ENCODE measurements at regions not wholly inside any gene's neighbourhood (a gene's known extent, or its start where the extent isn't known, plus 50 kb on each side); places are given as distances from the start of the nearest gene placed in this dataset.

- Histone ChIP-seq H3K9me2 (replicated peaks; ENCODE audit: control insufficient read depth, low read length) (no peaks in the 10 kb centered on the region), H3K79me2 (ENCODE audit: control insufficient read depth, low read length) (no peaks in the 10 kb centered on the region), H3K4me2 (ENCODE audit: low read length) (no peak overlapping the region), H3K27ac (ENCODE audit: low read depth, low read length) (no peak overlapping the region), H3K9me3 (ENCODE audit: control insufficient read depth, insufficient read depth, low read length) (no peaks in the 10 kb centered on the region), H4K20me1 (ENCODE audit: control insufficient read depth, insufficient read depth, low read depth, low read length) (no peaks in the 10 kb centered on the region), H3F3A (ENCODE audit: control insufficient read depth, insufficient read depth) (no peaks in the 10 kb centered on the region), H3K27me3 (ENCODE audit: control insufficient read depth, low read length) (peaks cover 23% of the 10 kb centered on the region), H3K36me3 (ENCODE audit: control insufficient read depth, low read length) (no peaks in the 10 kb centered on the region), H3K4me1 (ENCODE audit: control insufficient read depth, low read length) (peaks cover 9% of the 10 kb centered on the region), H3K4me3 (ENCODE audit: low read length) (no peak overlapping the region)
- TF ChIP-seq CTCF (IDR thresholded peaks at IDR 0.05; ENCODE audit: low read depth, low read length, poor library complexity, severe bottlenecking) (no peak), EZH2phosphoT487 (IDR thresholded peaks at IDR 0.05; ENCODE audit: borderline replicate concordance, low read length) (no peak)
Observed at GRCh38 chr1:157404614-157405013, 147.7 kb downstream of the FCRL5 start.

- TF ChIP-seq CTCF (IDR thresholded peaks at IDR 0.05; ENCODE audit: low read depth, low read length, poor library complexity, severe bottlenecking) (no peak), EZH2phosphoT487 (IDR thresholded peaks at IDR 0.05; ENCODE audit: borderline replicate concordance, low read length) (no peak)
- H3K9me2 ChIP-seq (replicated peaks; ENCODE audit: control insufficient read depth, low read length), result no peaks in the 10 kb centered on the region
- H3K9me3 ChIP-seq (ENCODE audit: control insufficient read depth, insufficient read depth, low read length), result no peaks in the 10 kb centered on the region
- no peaks in the 10 kb centered on the region for H3K79me2 ChIP-seq (ENCODE audit: control insufficient read depth, low read length)
- H3K36me3 ChIP-seq (ENCODE audit: control insufficient read depth, low read length), result no peaks in the 10 kb centered on the region
- H4K20me1 ChIP-seq (ENCODE audit: control insufficient read depth, insufficient read depth, low read depth, low read length), result no peaks in the 10 kb centered on the region
- H3K27ac ChIP-seq (ENCODE audit: low read depth, low read length), result no peak overlapping the region
- no peaks in the 10 kb centered on the region for H3F3A ChIP-seq (ENCODE audit: control insufficient read depth, insufficient read depth)
- H3K27me3 ChIP-seq (ENCODE audit: control insufficient read depth, low read length), result peaks cover 26% of the 10 kb centered on the region
- peaks cover 9% of the 10 kb centered on the region for H3K4me1 ChIP-seq (ENCODE audit: control insufficient read depth, low read length)
- no peak overlapping the region for H3K4me2 ChIP-seq (ENCODE audit: low read length)
- H3K4me3 ChIP-seq (ENCODE audit: low read length), result no peak overlapping the region
Observed at GRCh38 chr1:157404063-157404501, 148.2 kb downstream of the FCRL5 start.

- H3K4me3 ChIP-seq (ENCODE audit: low read length), result no peak overlapping the region
- H3K36me3 ChIP-seq (ENCODE audit: control insufficient read depth, low read length), result no peaks in the 10 kb centered on the region
- H4K20me1 ChIP-seq (ENCODE audit: control insufficient read depth, insufficient read depth, low read depth, low read length), result no peaks in the 10 kb centered on the region
- H3K9me3 ChIP-seq (ENCODE audit: control insufficient read depth, insufficient read depth, low read length), result no peaks in the 10 kb centered on the region
- TF ChIP-seq CTCF (IDR thresholded peaks at IDR 0.05; ENCODE audit: low read depth, low read length, poor library complexity, severe bottlenecking) (no peak), EZH2phosphoT487 (IDR thresholded peaks at IDR 0.05; ENCODE audit: borderline replicate concordance, low read length) (no peak)
- H3K4me1 ChIP-seq (ENCODE audit: control insufficient read depth, low read length), result peaks cover 9% of the 10 kb centered on the region
- no peak overlapping the region for H3K4me2 ChIP-seq (ENCODE audit: low read length)
- H3K79me2 ChIP-seq (ENCODE audit: control insufficient read depth, low read length), result no peaks in the 10 kb centered on the region
- H3K9me2 ChIP-seq (replicated peaks; ENCODE audit: control insufficient read depth, low read length), result no peaks in the 10 kb centered on the region
- H3F3A ChIP-seq (ENCODE audit: control insufficient read depth, insufficient read depth), result no peaks in the 10 kb centered on the region
- H3K27ac ChIP-seq (ENCODE audit: low read depth, low read length), result no peak overlapping the region
- H3K27me3 ChIP-seq (ENCODE audit: control insufficient read depth, low read length), result peaks cover 28% of the 10 kb centered on the region
Observed at GRCh38 chr1:157403608-157404007, 148.7 kb downstream of the FCRL5 start.
